Caki2 (cell line): ENCODE measurements at regions not wholly inside any gene's neighbourhood (a gene's known extent, or its start where the extent isn't known, plus 50 kb on each side); places are given as distances from the start of the nearest gene placed in this dataset.

ENCODE experiments used
- DNase-seq: peaks from one replicate; pipeline ENCODE4 v3.0.0-alpha.2; 2015; ENCODE audit warnings: low read depth
- in situ Hi-C: cut with HindIII; loops from 2 replicates; pipeline ENCODE4 v1.10.0; 2016; ENCODE audit warnings: low sequenced_read_pairs, low pct_unique_long_range_greater_than_20kb, mixed read lengths

DNA sequence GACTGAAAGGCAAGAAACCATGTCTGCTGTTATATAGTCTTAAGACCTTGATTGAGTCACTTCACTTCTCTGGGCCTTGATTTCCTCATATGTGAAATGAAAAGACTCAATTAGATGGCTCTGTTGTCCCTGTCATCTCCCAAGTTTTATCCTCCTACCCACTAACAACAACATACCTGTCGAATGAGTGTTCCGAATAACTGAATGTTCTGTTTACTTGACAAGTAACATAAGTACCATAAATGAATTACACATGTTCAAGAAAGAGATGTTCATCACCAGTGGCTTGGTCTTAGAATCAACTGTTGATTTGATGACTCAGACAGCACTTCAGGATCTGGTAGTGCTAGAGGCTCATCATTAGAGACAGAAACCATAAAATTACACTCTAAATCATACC, 311.7 kb downstream of the VPS13C start:
- in situ Hi-C loops = no loop called here

GRCh38 chr15:61746589-61746988, 313.7 kb downstream of the VPS13C start:
- DNase-seq = no peak
- in situ Hi-C loops = no loop called here

More for the DNA sequence above, 311.7 kb downstream of the VPS13C start:
- no peak for DNase-seq

DNA sequence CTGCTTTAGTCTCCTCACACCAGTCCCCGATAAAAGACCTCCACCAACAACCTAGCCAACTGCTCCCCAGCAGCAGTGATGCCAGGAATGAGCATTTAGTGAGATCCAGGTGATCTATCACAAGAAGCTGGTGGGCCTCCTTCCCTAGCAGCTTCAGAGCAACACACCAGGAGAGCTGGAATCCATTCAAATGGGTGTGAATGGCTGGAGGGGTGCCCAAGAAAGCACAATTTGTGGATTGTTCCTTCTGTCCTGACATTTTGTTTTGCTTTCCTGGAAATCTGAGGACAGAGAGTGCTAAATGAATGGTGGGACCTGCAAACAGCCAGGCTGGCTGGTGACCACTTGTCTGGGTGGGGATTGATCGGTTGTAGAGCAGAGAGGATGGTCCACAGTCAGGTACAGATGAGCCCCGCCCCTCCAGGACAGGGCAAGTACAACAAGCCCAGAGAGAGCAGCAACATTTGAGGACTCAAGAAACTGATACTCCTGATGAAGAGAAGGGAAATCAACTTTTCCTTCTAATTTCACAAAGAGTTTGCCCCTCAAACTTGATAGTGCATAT, 316.8 kb downstream of the VPS13C start:
- in situ Hi-C loops = no loop called here
- no peak for DNase-seq

- no peak for DNase-seq
- in situ Hi-C loops = no loop called here
Observed at GRCh38 chr15:61742591-61742990, 317.7 kb downstream of the VPS13C start.

- DNase-seq = no peak
- in situ Hi-C loops = no loop called here
Observed at GRCh38 chr15:61736790-61737189, 323.5 kb downstream of the VPS13C start.

DNA sequence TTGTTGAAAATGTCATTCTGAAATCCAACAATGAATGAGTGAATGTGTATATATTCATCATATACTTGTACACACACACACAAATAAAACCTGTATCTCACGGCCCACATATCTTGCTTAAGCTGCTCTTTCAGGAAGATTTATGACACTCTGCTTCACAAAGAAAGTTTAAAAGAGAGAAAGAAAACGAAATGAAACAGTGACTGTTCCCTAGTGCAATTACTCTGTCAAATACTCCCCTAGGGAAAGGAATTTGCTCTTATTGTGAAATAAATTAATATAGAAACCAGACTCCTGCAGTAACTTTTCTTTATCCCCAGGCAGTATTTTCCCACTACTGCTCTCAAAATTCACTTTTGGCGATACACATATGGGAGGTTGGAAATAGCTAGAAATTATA, 329.1 kb downstream of the VPS13C start:
- in situ Hi-C loops = no loop called here

GRCh38 chr15:61729646-61730045, 330.6 kb downstream of the VPS13C start:
- in situ Hi-C loops = no loop called here
- DNase-seq = no peak

More for the DNA sequence above, 329.1 kb downstream of the VPS13C start:
- no peak for DNase-seq

- DNase-seq = no peak
- in situ Hi-C loops = no loop called here
Observed at GRCh38 chr15:61726166-61726565, 334.1 kb downstream of the VPS13C start.

GRCh38 chr15:61725251-61725650, 335.0 kb downstream of the VPS13C start:
- in situ Hi-C loops = no loop called here
- no peak for DNase-seq

DNA sequence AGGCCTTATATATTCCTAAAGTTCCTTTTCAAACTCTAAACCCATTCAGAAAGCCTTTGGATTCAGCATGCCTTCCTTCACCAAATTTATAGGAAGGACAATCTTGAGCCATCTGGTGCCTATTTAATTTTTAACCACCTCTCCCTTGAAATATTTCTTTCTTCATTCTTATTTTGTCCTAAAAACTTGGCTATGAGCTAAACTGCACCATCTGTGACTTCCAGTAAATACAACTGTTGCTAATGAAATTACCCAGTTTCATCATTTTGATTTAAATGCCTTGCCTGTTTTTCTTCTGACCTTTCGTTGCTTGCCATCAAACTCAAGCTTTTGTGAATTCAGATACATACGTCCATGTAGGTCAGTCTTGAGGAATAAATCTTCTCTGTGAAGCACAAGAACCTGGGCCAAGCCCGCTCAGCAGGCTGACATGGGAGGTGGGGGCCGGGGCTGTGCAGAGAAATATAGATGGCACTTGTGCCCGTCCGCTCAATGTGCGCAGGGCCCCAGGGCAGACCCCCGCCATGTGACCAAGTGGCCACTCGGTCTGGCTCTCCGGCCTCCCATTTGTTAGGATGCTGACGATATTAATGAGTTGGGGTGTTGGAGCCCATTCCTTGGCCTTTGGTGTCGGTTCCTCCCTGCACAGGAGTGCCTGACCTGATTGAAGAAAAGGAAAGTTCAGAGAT, 335.9 kb downstream of the VPS13C start:
- in situ Hi-C loops = no loop called here

DNA sequence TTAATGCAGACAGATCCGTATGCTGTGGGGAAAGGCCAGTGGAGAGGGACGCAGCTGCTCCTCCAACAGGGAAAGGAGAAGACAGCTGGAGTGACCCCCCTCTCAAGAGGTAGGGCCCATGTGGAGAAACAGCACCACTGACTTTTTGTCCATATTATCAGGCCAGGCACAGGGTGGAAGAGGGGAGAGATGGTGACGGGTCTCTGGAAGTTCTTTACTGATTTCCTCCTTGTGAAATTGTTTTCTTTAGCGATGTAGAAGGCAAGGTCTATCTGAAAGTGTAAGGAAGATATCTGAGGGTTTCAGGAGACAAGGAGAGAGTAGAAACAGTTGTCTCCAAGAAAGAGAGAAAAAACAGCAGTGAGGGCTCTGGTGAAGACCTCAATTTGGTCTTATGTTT, 338.8 kb downstream of the VPS13C start:
- no peak for DNase-seq
- in situ Hi-C loops = no loop called here

More for the DNA sequence above, 335.9 kb downstream of the VPS13C start:
- DNase-seq = no peak

GRCh38 chr15:61720197-61720704, 340.0 kb downstream of the VPS13C start:
- no peak for DNase-seq
- in situ Hi-C loops = no loop called here

DNA sequence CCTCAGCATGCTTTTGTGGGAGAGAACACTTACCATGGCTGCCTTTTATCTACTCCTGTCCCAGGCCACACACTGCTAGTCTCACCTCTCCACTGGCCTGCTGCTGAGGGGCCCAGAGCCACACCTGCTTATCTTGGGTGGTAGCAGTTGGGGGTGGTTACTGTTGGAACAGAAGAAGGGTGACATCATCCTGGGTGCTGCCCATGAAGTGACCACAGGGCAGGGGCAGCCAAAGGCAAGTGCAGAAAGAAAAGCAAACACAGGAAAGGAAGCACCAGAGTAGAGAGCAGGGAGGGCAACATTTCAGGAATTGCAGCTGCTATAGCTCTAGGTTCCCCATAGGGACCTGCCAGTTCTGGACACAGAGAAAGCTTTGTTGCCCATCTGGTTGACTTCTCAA, 345.2 kb downstream of the VPS13C start:
- DNase-seq = no peak
- in situ Hi-C loops = no loop called here

DNA sequence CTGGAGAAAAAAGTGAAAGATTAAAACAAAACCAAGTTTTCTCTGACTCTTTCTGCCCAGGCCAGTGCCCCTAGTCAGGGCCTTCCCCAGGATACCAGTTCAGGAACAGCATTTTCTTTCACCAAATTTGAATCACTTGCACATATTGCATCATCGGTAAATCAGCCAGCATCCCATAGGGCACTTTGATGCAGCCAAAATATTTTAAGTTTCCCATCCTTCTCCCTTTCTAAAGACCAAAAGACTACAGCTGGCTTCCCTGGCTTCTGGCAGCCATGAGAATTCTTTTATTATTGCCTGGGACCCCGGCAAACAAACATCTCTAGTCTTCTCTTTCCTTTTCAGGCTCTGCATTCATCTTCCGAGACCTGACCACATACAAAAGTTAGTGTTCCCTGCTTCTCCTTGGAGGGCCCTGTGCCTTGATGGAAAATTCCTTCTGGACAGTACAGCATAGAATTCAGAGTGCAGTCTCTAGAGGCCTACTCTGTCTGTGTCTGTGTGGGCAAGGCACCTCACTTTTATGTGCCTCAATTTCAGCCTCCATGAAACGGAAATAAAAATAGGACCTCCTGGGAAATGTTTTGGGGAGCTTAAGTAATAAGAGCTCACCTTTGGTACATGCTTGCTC, 348.0 kb downstream of the VPS13C start:
- in situ Hi-C loops = no loop called here
- no peak for DNase-seq

GRCh38 chr15:61702224-61703020, 357.8 kb downstream of the VPS13C start:
- in situ Hi-C loops = no loop called here
- DNase-seq = no peak

- in situ Hi-C loops = no loop called here
- no peak for DNase-seq
Observed at GRCh38 chr15:61701455-61701854, 358.8 kb downstream of the VPS13C start.

GRCh38 chr15:61700803-61701202, 359.4 kb downstream of the VPS13C start:
- DNase-seq = no peak
- in situ Hi-C loops = no loop called here

DNA sequence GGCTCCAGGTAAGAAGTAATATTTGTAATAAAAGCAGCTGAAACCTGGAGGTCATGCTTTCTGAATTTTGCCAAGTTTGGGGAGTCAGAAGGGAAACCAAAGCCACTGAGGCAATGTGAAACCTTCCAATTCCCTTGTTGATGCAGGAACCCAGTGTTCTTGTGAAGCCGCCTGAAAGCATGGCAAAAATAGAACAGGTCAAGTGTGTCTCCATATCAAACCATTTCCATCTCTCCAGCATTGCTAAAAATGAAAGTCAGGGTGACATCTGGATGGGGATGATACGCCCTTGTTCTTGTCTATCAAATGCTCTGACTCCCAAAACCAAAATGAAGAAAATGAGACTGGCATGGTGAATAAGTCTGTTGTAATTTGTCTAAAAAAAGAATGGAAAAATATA, 362.5 kb downstream of the VPS13C start:
- in situ Hi-C loops = no loop called here
- DNase-seq = no peak

DNA sequence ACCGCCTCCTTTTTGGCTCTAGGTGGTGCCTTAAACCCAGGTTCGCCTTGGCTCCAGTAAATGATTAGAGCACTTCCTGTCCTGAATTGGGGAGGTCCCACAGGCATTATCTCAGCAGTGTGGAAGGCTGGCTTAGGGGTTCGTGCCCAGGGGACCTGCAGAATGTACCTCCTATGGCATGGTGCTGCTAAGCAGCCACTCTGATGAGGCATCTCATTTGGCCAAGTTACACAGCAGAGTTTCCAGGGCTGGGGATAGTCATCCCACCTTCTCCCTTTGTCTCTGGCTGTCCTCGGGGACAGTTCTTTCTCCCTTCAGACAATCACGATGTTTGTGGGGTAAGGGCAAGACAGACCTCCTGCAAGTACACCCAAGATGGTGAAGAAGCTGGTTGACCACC, 371.2 kb downstream of the VPS13C start:
- no peak for DNase-seq
- in situ Hi-C loops = no loop called here
